ENCODE measurements at regions not wholly inside any gene's neighbourhood (a gene's known extent, or its start where the extent isn't known, plus 50 kb on each side); places are given as distances from the start of the nearest gene placed in this dataset.

- TF ChIP-seq CHD7 (IDR thresholded peaks at IDR 0.05; ENCODE audit: insufficient replicate concordance, low read length) (no peak), GTF2F1 (IDR thresholded peaks at IDR 0.05; ENCODE audit: borderline replicate concordance, low read depth, low read length) (no peak), CTCF (IDR thresholded peaks at IDR 0.05; ENCODE audit: control extremely low read depth in 1 of 3, insufficient read depth in 1 of 3, low read depth in 1 of 3, low read length in 3 of 3) (no peak), MAX (IDR thresholded peaks at IDR 0.05) (no peak), RNF2 (IDR thresholded peaks at IDR 0.05; ENCODE audit: borderline replicate concordance, low read depth, low read length, missing control alignments, poor library complexity, severe bottlenecking) (no peak), POU5F1 (IDR thresholded peaks at IDR 0.05; ENCODE audit: low read depth, low read length) (no peak), RXRA (IDR thresholded peaks at IDR 0.05; ENCODE audit: insufficient read depth, low read depth, low read length) (no peak), JUND (IDR thresholded peaks at IDR 0.05; ENCODE audit: low read length) (no peak), BCL11A (IDR thresholded peaks at IDR 0.05; ENCODE audit: low read depth in 2 of 2, low read length in 2 of 2) (no peak)
Measured at GRCh38 chr5:143663872-143664271, 148.1 kb upstream of the HMHB1 start (continued).
